Tongue (tissue), 1 donor: ENCODE measurements at regions not wholly inside any gene's neighbourhood (a gene's known extent, or its start where the extent isn't known, plus 50 kb on each side); places are given as distances from the start of the nearest gene placed in this dataset.
"Not testable (repeated sequence)": the region's sequence is repeated elsewhere in the genome, so short reads cannot be mapped to it uniquely, and the experiment has no call there.

Source experiments
- DNase-seq: peaks from one replicate; pipeline ENCODE4 v3.0.0-alpha.2; 2015

DNA sequence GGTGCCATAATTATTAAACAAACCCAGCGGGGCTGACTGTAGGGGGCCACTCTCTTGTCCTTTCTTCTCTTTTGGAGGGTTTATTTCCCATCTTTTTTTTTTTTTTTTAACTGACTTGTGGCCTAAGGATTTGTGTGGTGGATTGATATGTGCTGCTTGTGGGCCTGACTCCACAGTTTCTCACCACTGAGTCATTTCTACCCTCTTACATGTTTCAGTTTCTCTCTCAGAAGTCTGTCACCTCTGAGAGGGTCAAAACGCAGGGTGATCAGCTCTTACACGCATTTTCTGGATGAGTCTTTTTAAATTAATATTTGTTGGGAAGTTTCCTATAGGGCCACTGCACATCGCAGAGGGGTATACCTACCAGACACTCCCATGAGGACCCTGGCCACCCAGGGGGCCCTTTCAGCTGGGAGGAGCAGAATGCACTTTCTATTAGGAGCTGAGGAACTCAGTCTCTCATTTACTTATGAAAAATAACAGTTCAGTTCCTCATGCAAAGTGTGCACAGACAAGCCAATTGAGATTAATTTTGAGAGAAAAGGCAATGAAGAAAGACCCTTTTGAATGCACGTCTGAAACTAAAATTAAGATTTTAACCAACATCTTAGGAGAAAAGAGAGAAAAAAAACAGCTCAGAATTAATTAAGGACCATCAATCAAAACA, 407.9 kb downstream of the TECRL start:
- no peak for DNase-seq

- no peak for DNase-seq
Measured at GRCh38 chr4:64000241-64000640, 409.0 kb downstream of the TECRL start.

DNA sequence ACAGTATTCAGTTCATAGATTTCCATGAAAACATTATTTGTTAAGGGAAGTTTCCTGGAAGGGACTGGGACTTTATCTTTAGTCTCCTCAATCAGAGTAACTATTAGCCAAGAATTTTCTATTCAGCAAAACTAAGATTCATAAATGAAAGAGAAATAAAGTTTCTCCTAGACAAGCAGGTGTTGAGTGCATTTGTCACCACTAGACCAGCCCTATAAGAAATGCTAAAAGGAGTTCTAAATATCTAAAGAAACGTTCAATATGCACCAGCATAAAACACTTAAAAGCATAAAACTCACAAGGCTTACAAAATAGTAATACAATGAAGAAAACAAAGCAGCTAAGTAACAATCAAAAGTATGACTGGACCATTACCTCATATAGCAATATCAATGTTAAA, 423.0 kb downstream of the TECRL start:
- DNase-seq: no peak

DNA sequence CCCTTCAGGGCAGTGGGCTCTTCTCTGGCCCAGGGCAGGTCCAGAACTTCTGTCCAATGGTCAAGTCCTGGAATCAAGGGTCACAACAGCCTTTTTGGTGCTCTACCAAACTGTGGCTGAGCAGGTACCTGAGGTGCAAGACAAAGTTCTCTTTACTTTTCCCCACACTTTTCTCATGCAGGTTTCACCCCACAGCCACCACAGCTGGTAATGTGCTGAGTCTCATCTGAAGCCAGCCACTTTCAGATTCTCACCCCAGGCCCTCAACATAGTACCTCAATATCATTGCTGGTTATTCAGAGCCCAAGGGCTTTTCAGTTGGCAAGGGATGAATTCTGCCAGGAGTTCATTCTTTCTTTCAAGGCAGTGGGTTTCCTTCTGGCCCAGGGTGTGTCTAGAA, 426.0 kb downstream of the TECRL start:
- DNase-seq: no peak

DNA sequence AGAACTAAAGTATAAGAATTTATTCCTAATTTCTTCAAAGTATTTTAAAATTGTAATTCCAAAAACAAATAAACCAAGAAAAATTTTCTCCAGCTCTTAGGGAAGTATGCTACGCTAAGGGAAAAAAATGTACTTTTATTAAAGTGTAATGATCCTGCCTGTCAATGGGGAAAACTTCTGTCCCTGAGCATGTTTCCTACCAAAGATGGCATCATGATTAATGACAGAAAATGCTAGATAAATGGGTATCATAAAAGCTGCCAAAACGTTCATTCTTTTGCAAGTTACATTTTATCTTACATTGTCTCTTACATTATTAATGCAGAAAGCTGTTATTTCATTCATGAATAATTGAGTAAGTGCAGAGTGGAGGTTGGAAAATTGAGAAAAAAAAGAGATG, 443.4 kb downstream of the TECRL start:
- DNase-seq: no peak

- not testable (repeated sequence) for DNase-seq
Measured at GRCh38 chr4:63942706-63943286, 466.5 kb downstream of the TECRL start.

DNA sequence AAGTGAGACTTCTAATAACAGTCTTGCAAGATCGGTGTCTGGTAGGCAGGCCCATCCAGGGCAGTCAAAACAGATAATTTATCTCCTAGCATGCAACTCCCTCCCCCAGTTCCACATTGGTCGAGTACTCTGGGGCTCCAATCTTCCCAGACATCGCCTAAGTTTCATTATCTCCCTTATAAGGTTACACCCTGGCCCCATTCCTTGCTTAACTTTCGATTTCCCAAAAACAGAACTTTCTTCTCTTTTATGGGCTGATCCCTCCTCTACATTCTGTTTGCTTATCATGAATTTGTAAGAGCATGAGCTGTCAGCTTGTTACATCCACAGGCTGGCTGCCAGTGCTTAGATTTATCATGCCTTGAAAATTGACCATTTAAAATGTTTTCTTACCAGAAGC, 471.3 kb downstream of the TECRL start:
- DNase-seq: no peak

DNA sequence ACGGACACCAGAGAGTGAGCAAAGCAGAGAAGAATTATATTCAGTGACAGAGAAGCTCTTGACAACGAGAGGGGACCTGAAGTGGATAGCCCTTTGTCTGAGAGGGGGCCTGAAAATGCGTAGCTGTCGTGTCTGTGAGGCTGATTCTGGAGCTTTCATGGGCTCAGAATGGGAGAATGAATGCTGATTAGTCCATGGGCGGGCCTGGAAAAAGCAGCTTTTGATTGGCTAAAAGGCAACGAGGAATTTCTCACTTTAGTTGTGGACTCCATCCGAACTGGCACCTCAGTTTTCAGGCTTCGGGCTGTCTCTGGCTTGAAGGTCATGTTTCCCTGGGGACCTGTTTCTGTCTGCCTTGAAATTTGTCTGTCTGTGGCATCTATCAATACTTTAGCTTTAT, 487.1 kb downstream of the TECRL start:
- DNase-seq: no peak

- no peak for DNase-seq
Measured at GRCh38 chr4:63921561-63921960, 487.7 kb downstream of the TECRL start.

DNA sequence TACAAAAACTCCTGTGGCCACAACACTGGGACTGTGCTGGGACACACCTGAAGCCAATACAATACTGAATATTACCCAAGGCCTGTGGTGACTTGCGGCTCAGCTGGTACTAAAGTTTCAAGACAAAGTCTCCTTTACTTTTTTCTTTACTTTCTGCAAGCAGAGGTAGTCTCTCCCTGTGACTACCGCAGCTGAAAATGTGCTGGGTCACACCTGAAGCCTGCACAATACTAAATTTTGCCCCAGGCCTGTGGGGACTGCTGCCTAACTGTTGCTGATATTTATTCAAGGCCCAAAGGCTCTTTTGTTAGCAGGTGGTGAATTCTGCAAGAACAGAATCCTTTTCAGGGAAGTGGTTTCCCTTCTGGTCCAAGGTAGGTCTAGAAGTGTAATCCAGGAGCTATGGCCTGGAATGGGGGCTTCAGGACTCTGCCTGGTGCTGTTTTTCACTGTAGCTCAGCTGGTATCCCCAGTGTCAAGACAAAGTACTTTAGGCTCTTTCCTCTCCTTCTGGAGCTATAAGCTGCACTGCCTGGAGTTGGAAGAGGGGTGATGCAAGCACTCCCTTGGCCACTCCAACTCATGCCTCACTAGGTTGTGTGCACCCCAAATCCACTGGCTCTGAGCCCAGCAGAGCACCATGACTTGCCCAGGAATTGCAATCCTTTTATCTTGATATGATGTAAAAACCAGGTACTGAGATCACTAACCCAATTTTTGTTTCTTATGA, 489.4 kb downstream of the TECRL start:
- no peak for DNase-seq

GRCh38 chr4:63906660-63907183, 502.5 kb downstream of the TECRL start:
- DNase-seq: no peak

DNA sequence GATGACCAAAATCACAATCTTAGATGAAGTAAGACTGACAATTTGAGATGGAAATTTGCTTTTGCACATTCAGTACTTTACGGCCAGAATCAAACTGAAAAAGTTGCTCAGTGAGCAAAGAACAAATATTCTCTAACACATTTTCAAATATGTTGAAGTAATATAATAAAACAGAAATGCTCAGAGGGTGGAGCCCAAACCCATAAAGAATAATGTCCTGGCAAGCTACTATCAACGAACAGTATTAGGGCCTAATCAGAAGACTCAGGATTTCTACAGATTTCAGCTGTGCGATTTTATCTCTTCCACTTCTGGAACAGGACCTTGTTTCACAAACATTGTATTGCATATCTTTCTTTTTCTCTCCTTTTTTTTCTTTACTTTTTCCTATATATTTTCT, 505.0 kb downstream of the TECRL start:
- no peak for DNase-seq

DNA sequence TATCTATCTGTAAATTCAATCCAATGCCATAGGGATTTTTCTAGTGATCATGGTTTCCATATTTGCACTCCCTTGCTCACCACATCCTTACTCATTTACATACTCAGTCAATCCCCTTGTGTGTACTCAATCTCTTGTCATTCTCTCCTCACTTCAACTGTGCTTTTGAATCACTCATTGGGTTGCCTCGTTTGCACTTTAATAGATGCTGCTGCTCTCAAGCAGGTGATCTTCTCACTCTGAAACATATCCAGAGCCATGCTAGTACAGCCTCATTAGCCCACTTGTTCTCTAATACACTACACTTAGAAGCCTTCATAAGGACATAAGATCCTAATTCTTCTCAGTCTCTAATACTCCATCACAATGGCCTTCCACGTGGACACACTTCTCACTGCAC, 507.9 kb downstream of the TECRL start:
- no peak for DNase-seq

- DNase-seq: no peak
Measured at GRCh38 chr4:63898961-63899360, 510.3 kb downstream of the TECRL start.

- DNase-seq: no peak
Measured at GRCh38 chr4:63894161-63894560, 515.1 kb downstream of the TECRL start.

DNA sequence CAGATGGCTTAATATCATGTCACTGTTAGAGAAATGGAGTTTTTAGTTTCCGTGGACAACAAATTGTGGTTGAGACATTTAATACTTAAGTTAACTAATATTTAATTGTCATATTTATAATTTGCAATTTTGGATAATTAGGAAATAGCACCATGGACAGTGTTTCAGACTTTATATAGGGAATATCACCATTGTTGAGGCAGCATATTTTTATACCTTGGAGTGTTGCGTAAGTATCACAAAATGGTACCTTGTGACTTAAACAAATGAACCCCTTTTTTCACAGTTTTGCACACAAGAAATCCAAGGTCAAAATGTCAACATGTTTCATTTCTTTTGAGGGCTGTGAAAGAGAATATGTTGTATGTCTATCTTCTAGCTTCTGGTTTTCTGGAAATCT, 539.9 kb downstream of the TECRL start:
- DNase-seq: no peak

GRCh38 chr4:63851496-63851895, 557.8 kb downstream of the TECRL start:
- DNase-seq: no peak

GRCh38 chr4:63841266-63841665, 568.0 kb downstream of the TECRL start:
- no peak for DNase-seq

DNA sequence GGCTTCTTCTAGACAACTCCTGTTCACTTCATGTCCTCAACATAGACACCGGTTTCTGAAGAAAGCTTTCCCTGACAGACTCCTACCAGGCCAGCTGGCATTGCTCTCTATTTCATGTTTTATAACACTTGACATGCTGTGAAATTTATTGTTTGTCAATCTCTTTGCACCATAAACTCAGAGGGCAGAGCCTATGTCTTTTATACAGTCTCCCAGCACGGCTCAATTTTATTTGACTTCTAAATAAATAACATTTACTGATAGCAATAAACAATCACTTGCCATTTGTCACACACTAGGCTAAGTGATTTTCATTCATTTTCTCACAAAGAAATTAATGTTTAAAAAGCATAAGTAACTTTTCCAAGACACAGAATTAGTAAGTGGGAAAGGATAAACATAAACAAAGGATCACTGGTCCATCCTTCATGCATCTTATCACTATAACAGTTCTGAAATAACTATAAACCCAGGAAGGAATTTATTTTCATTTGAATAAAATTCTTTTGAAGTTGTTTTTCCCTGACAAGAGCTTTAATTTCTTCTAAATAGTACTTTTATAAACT, 577.6 kb downstream of the TECRL start:
- no peak for DNase-seq

- peak; percentile 0 for DNase-seq
Measured at GRCh38 chr4:63817196-63817865, 591.9 kb downstream of the TECRL start.

DNA sequence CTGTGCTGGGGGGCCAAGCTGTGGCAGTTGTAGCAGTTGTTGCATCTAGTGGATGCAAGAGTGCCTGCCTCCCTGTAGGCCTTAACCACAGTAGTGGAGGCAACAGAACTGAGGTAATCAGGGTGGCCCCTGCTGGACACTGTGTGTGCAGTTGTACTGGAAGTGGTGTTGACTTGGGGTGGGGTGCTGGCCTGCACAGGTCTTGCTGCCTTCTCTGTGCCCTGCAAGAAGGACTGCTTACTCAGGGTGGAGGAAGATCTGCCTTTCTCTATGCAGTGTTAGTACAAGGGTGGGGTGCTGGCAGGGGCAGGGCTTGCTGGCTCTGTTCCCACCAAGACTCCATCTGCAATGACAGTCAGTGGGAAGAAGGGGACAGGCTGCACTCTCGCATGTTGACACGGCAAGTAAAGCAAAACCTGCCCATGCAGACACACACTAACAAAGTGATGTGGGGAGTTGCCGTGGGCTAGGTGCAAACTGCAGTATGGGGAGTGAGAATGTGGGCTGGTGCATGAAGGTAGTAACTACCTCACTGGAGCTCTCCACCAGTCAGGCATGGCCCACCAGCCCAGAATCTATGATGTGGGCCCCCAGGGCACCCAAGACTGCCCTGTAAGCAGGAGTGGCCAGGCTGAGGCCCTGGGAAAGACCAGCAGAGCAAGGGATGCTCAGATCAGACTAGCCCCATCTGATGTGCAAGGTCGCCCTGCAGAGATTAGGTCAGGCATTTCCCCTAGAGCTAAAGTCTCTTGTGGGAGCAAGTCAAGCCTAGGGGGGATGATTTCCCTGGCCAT, 594.9 kb downstream of the TECRL start:
- DNase-seq: no peak

- DNase-seq: no peak
Measured at GRCh38 chr4:63799166-63799565, 610.1 kb downstream of the TECRL start.
